Omental fat pad (tissue), 3 donors: ENCODE measurements at regions not wholly inside any gene's neighbourhood (a gene's known extent, or its start where the extent isn't known, plus 50 kb on each side); places are given as distances from the start of the nearest gene placed in this dataset.

Experiments used
- ATAC-seq: fragments of 150-250 bp; one replicate; pipeline ENCODE4 v1.9.1; 2016; ENCODE audit warnings: mild to moderate bottlenecking, moderate library complexity; ENCODE audit not compliant: low FRiP score
- DNase-seq: peaks from one replicate; pipeline ENCODE4 v3.0.0-alpha.2; 2019; ENCODE audit warnings: low spot score
- CTCF ChIP-seq, 3 donors: fragments of 450-650 bp; IDR thresholded peaks; one replicate each; pipeline ENCODE4 v1.5.1; 2016 to 2017; ENCODE audit warnings: antibody characterized with exemption in 3 of 3, mild to moderate bottlenecking in 3 of 3, moderate library complexity in 2 of 3

- ATAC-seq (no peak), DNase-seq (no peak)
- no peak for TF ChIP-seq CTCF (IDR thresholded peaks at IDR 0.05)
Measured at GRCh38 chr10:59055045-59055444, 121.4 kb upstream of the PHYHIPL start.

GRCh38 chr10:59057345-59057744 is 119.1 kb upstream of the PHYHIPL start:
- DNase-seq: no peak
- no peak for TF ChIP-seq CTCF (IDR thresholded peaks at IDR 0.05)
- ATAC-seq: no peak

- no peak for DNase-seq
- no peak for ATAC-seq
Measured at GRCh38 chr10:59060852-59061251, 115.6 kb upstream of the PHYHIPL start.

GRCh38 chr10:59063491-59063890 is 113.0 kb upstream of the PHYHIPL start:
- ATAC-seq (no peak), DNase-seq (no peak)

More at GRCh38 chr10:59060852-59061251, 115.6 kb upstream of the PHYHIPL start:
- no peak for TF ChIP-seq CTCF (IDR thresholded peaks at IDR 0.05)

GRCh38 chr10:59064080-59064692 is 112.3 kb upstream of the PHYHIPL start:
- no peak for DNase-seq
- TF ChIP-seq CTCF (IDR thresholded peaks at IDR 0.05): no peak
- no peak for ATAC-seq

More at GRCh38 chr10:59063491-59063890, 113.0 kb upstream of the PHYHIPL start:
- TF ChIP-seq CTCF (IDR thresholded peaks at IDR 0.05): no peak

- TF ChIP-seq CTCF (IDR thresholded peaks at IDR 0.05): no peak
- no peak for ATAC-seq
- no peak for DNase-seq
Measured at GRCh38 chr10:59064759-59065539, 111.5 kb upstream of the PHYHIPL start.
